Neural cell (in vitro differentiated cells): ENCODE measurements at regions not wholly inside any gene's neighbourhood (a gene's known extent, or its start where the extent isn't known, plus 50 kb on each side); places are given as distances from the start of the nearest gene placed in this dataset.

Experiments used
- H2AFZ ChIP-seq: fragments of 200-600, 300-800 bp; sonication (generic), shearing (Covaris generic); 2 replicates; pipeline ENCODE4 v1.6.0; 2014; ENCODE audit warnings: low read depth, mild to moderate bottlenecking, antibody characterized with exemption, low read length, moderate library complexity
- H3F3A ChIP-seq: fragments of 200-600 bp; shearing (Covaris generic); 2 replicates; pipeline ENCODE4 v1.6.1; 2016; ENCODE audit warnings: mild to moderate bottlenecking, moderate library complexity, mixed read lengths, antibody characterized with exemption, low read length; ENCODE audit not compliant: insufficient read depth, poor library complexity, severe bottlenecking
- H3K27ac ChIP-seq: fragments of 200-600, 300-800 bp; sonication (generic), shearing (Covaris generic); 2 replicates; pipeline ENCODE4 v1.5.1; 2014; ENCODE audit warnings: mild to moderate bottlenecking, low read length, moderate library complexity
- H3K27me3 ChIP-seq: fragments of 300-800, 200-600 bp; sonication (generic), shearing (Covaris generic); 2 replicates; pipeline ENCODE4 v1.6.0; 2014; ENCODE audit warnings: mild to moderate bottlenecking, low read depth, low read length, moderate library complexity; ENCODE audit not compliant: insufficient read depth
- H3K36me3 ChIP-seq: fragments of 300-800, 200-600 bp; sonication (generic), shearing (Covaris generic); 2 replicates; pipeline ENCODE4 v1.5.1; 2014; ENCODE audit warnings: mild to moderate bottlenecking, antibody characterized with exemption, low read length, moderate library complexity; ENCODE audit not compliant: insufficient read depth
- H3K4me2 ChIP-seq: fragments of 300-800, 200-600 bp; sonication (generic), shearing (Covaris generic); 2 replicates; pipeline ENCODE4 v1.6.0; 2014; ENCODE audit warnings: mild to moderate bottlenecking, low read length
- H3K4me3 ChIP-seq: fragments of 300-800, 200-600 bp; sonication (generic), shearing (Covaris generic); 2 replicates; pipeline ENCODE4 v1.5.1; 2014; ENCODE audit warnings: mild to moderate bottlenecking, low read length, moderate library complexity
- H3K79me2 ChIP-seq: fragments of 200-600 bp; shearing (Covaris generic); replicated peaks from 2 replicates; pipeline ENCODE4 v1.6.0; 2014; ENCODE audit warnings: mild to moderate bottlenecking, low read length, moderate library complexity; ENCODE audit not compliant: insufficient read depth
- H3K9ac ChIP-seq: fragments of 300-800, 200-600 bp; sonication (generic), shearing (Covaris generic); 2 replicates; pipeline ENCODE4 v1.6.1; 2016; ENCODE audit warnings: mild to moderate bottlenecking, low read length, mixed read lengths
- H3K9me2 ChIP-seq: fragments of 200-600 bp; shearing (Covaris generic); 2 replicates; pipeline ENCODE4 v1.6.1; 2016; ENCODE audit warnings: mild to moderate bottlenecking, low read length, mixed read lengths; ENCODE audit not compliant: insufficient read depth
- H3K9me3 ChIP-seq: fragments of 200-600, 300-800 bp; sonication (generic), shearing (Covaris generic); 2 replicates; pipeline ENCODE4 v1.6.1; 2016; ENCODE audit warnings: mild to moderate bottlenecking, mixed run types, low read length, moderate library complexity, mixed read lengths
- H4K20me1 ChIP-seq: fragments of 200-600 bp; shearing (Covaris generic); 2 replicates; pipeline ENCODE4 v1.6.1; 2016; ENCODE audit warnings: mild to moderate bottlenecking, mixed run types; ENCODE audit not compliant: insufficient read depth
- CTCF ChIP-seq: fragments of 450-650 bp; IDR thresholded peaks from 2 replicates; pipeline ENCODE4 v1.5.1; 2014; ENCODE audit warnings: antibody characterized with exemption, mild to moderate bottlenecking, moderate library complexity; ENCODE audit not compliant: poor library complexity, severe bottlenecking
- EP300 ChIP-seq: fragments of 450-650 bp; conservative IDR thresholded peaks from 2 replicates; pipeline ENCODE4 v1.6.1; 2014; ENCODE audit warnings: antibody characterized with exemption, mild to moderate bottlenecking, moderate library complexity; ENCODE audit not compliant: poor library complexity, severe bottlenecking
- EZH2 ChIP-seq: fragments of 200-600, 300-800 bp; shearing (Covaris generic), sonication (generic); IDR thresholded peaks from 2 replicates; pipeline ENCODE4 v1.6.1; 2014; ENCODE audit warnings: antibody characterized with exemption, low read length, borderline replicate concordance, mild to moderate bottlenecking; ENCODE audit not compliant: insufficient read depth, poor library complexity, severe bottlenecking
- MXI1 ChIP-seq: fragments of 450-650 bp; conservative IDR thresholded peaks from 2 replicates; pipeline ENCODE4 v1.6.1; 2014; ENCODE audit warnings: antibody characterized with exemption, mild to moderate bottlenecking; ENCODE audit not compliant: poor library complexity, severe bottlenecking
- POLR2AphosphoS5 ChIP-seq: IDR thresholded peaks from 2 replicates; pipeline ENCODE4 v1.6.1; 2012
- RAD21 ChIP-seq: fragments of 450-650 bp; conservative IDR thresholded peaks from 2 replicates; pipeline ENCODE4 v1.6.1; 2014; ENCODE audit warnings: antibody characterized with exemption, mild to moderate bottlenecking, moderate library complexity
- REST ChIP-seq: IDR thresholded peaks from 2 replicates; pipeline ENCODE4 v1.6.1; 2012; ENCODE audit warnings: borderline replicate concordance
- SMC3 ChIP-seq: fragments of 450-650 bp; conservative IDR thresholded peaks from 2 replicates; pipeline ENCODE4 v1.6.1; 2014; ENCODE audit warnings: antibody characterized with exemption, mild to moderate bottlenecking, moderate library complexity; ENCODE audit not compliant: poor library complexity
- TAF1 ChIP-seq: IDR thresholded peaks from 2 replicates; pipeline ENCODE4 v1.6.1; 2012; ENCODE audit warnings: low read depth

GRCh38 chr2:116987447-116987846 is 827.0 kb upstream of the DDX18 start:
- no peak overlapping the region for H3K4me2 ChIP-seq
- no peaks in the 10 kb centered on the region for H3K9me3 ChIP-seq
- H2AFZ ChIP-seq: no peak overlapping the region
- H3K9me2 ChIP-seq: no peaks in the 10 kb centered on the region
- no peaks in the 10 kb centered on the region for H3K27me3 ChIP-seq
- no peaks in the 10 kb centered on the region for H3F3A ChIP-seq
- no peak overlapping the region for H3K27ac ChIP-seq
- H3K4me3 ChIP-seq: no peak overlapping the region
- H4K20me1 ChIP-seq: no peaks in the 10 kb centered on the region
- TF ChIP-seq POLR2AphosphoS5: no peak
- no peak for TF ChIP-seq EP300
- no peak for TF ChIP-seq REST
- no peak for TF ChIP-seq TAF1
- no peak for TF ChIP-seq SMC3
- no peak for TF ChIP-seq CTCF
- TF ChIP-seq EZH2: no peak
- TF ChIP-seq MXI1: no peak
- TF ChIP-seq RAD21: no peak
- H3K36me3 ChIP-seq: no peaks in the 10 kb centered on the region
- no peaks in the 10 kb centered on the region for H3K79me2 ChIP-seq
- no peak overlapping the region for H3K9ac ChIP-seq

GRCh38 chr2:116988303-116988702 is 826.2 kb upstream of the DDX18 start:
- no peak overlapping the region for H3K9ac ChIP-seq
- no peaks in the 10 kb centered on the region for H3K36me3 ChIP-seq
- no peak overlapping the region for H3K4me2 ChIP-seq
- no peaks in the 10 kb centered on the region for H3K27me3 ChIP-seq
- no peak overlapping the region for H2AFZ ChIP-seq
- no peak overlapping the region for H3K4me3 ChIP-seq
- no peaks in the 10 kb centered on the region for H3F3A ChIP-seq
- no peak overlapping the region for H3K27ac ChIP-seq
- H3K79me2 ChIP-seq: no peaks in the 10 kb centered on the region
- no peaks in the 10 kb centered on the region for H4K20me1 ChIP-seq
- TF ChIP-seq RAD21 (no peak), EZH2 (no peak), SMC3 (no peak), TAF1 (no peak), EP300 (no peak), MXI1 (no peak), CTCF (no peak), REST (no peak), POLR2AphosphoS5 (no peak)
- H3K9me2 ChIP-seq: no peaks in the 10 kb centered on the region
- H3K9me3 ChIP-seq: no peaks in the 10 kb centered on the region
